ENCODE measurements at regions not wholly inside any gene's neighbourhood (a gene's known extent, or its start where the extent isn't known, plus 50 kb on each side); places are given as distances from the start of the nearest gene placed in this dataset.

DNA sequence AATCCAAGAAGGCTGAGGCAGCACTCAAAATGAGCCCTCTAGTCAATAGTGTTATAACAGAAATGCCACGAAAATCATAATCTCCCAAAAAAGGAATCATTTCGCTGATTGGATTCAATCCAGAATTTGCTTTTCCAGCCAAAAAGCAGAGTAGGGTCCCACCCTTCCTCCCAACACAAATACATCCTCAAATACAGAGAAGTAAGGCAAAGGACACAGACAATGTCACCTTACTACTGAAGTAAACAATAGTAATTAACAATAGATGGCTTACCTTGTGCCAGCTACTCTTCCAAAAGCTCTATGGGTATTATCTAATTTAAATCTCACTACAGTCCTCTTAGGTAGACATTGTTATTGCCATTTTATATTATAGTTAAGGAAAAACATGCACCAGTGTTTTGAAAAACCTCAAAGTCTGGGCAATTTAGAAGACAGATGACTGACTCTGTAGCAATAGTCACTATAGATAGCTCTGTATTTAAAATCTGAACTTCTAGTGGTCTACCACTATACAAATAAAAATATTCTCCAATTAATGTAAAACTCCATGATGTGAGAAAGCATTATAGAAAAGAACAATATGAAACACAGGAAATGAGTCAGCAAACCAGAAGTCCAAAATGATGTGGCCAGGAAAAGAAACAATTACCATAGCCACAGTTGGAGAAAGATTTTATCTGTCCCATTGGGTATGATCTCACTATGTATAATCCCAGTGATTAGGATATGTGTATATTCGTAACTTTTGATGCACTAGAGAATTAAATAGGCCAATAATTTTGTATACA is 305.0 kb upstream of the ERBB4 start:
- Histone ChIP-seq H3K27me3 (ENCODE audit: control insufficient read depth in 2 of 2, insufficient read depth in 2 of 2, low read length in 2 of 2) (no peaks in the 10 kb centered on the region), H3K79me2 (ENCODE audit: insufficient read depth, low read length) (no peaks in the 10 kb centered on the region), H3K36me3 (replicated peaks in 1 of 2; ENCODE audit: control insufficient read depth in 1 of 2, insufficient read depth in 2 of 2, low read length in 2 of 2) (no peaks in the 10 kb centered on the region), H4K20me1 (ENCODE audit: insufficient read depth, low read length) (no peaks in the 10 kb centered on the region), H3K9ac (ENCODE audit: insufficient read depth, low read length, poor library complexity, severe bottlenecking) (no peak overlapping the region), H3K4me3 (replicated peaks in 1 of 3; ENCODE audit: low read depth in 2 of 3, low read length in 3 of 3) (no peak overlapping the region), H3K4me2 (replicated peaks; ENCODE audit: extremely low read depth, low read length, poor library complexity, severe bottlenecking) (no peak overlapping the region), H3K4me1 (ENCODE audit: control insufficient read depth in 1 of 2, insufficient read depth in 2 of 2, low read length in 2 of 2) (no peaks in the 10 kb centered on the region), H3K27ac (ENCODE audit: low read depth in 1 of 2, low read length in 2 of 2) (no peak overlapping the region), H3K9me3 (replicated peaks in 1 of 2; ENCODE audit: control insufficient read depth in 1 of 2, insufficient read depth in 1 of 2, low read length in 2 of 2) (no peaks in the 10 kb centered on the region), H2AFZ (ENCODE audit: insufficient read depth, low read depth, low read length, poor library complexity, severe bottlenecking) (no peak overlapping the region)
- peaks cover 1 to 5% (median 2%) of the 10 kb centered on the region in 3 donors for H3K27me3 Mint-ChIP-seq (ENCODE audit: low read depth in 3 of 3)
- intact Hi-C loops (cut with micrococcal nuclease): no loop called here
- no peaks in the 10 kb centered on the region for H3K4me1 Mint-ChIP-seq
- H3K36me3 Mint-ChIP-seq: no peaks in the 10 kb centered on the region
- H3K27ac Mint-ChIP-seq: no peak overlapping the region
- H3K9me3 Mint-ChIP-seq: peaks cover 0 to 4% (median 2%) of the 10 kb centered on the region in 7 donors
- no peak for DNase-seq
- TF ChIP-seq CTCF (IDR thresholded peaks at IDR 0.05): no peak
- no peak overlapping the region for H3K4me3 Mint-ChIP-seq
- WGBS (ENCODE audit: insufficient coverage): 100% methylated on average over 1 of the region's 3 CpGs

DNA sequence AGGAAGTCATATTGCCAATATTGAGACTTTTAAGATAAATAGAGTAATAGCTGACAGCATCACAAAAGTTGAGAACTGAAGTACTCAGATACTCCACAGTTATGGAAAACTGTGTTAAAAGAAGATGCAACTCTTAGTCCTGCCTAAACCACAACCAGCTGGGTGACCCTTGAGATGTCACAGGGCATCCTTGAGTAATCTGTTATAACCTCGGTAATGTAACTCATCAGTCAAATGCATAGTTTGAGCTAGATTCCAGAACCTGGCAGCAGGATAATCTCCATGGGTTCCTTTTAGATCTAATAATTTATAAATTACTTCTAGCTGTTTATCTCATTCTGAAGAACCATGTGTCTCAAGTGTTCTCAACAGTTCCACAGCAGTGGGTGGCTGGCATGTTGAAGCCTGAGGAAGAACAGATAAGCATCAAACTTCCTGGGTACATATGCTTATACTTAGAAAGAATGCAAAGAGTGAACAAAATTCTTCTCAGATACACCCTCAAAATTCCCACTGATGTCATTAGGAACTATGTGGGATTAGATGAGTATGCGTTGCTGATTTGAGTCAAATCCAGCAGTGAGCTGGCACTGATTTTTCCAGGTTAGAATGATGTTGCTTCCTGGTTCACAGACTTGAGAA is 304.1 kb upstream of the ERBB4 start:
- DNase-seq: no peak
- Histone ChIP-seq H3K4me3 (replicated peaks in 1 of 3; ENCODE audit: low read depth in 2 of 3, low read length in 3 of 3) (no peak overlapping the region), H3K4me1 (ENCODE audit: control insufficient read depth in 1 of 2, insufficient read depth in 2 of 2, low read length in 2 of 2) (no peaks in the 10 kb centered on the region), H3K36me3 (replicated peaks in 1 of 2; ENCODE audit: control insufficient read depth in 1 of 2, insufficient read depth in 2 of 2, low read length in 2 of 2) (no peaks in the 10 kb centered on the region), H3K27me3 (ENCODE audit: control insufficient read depth in 2 of 2, insufficient read depth in 2 of 2, low read length in 2 of 2) (no peaks in the 10 kb centered on the region), H3K9ac (ENCODE audit: insufficient read depth, low read length, poor library complexity, severe bottlenecking) (no peak overlapping the region), H3K79me2 (ENCODE audit: insufficient read depth, low read length) (no peaks in the 10 kb centered on the region), H3K4me2 (replicated peaks; ENCODE audit: extremely low read depth, low read length, poor library complexity, severe bottlenecking) (no peak overlapping the region), H2AFZ (ENCODE audit: insufficient read depth, low read depth, low read length, poor library complexity, severe bottlenecking) (no peak overlapping the region), H3K27ac (ENCODE audit: low read depth in 1 of 2, low read length in 2 of 2) (no peak overlapping the region), H4K20me1 (ENCODE audit: insufficient read depth, low read length) (no peaks in the 10 kb centered on the region), H3K9me3 (replicated peaks in 1 of 2; ENCODE audit: control insufficient read depth in 1 of 2, insufficient read depth in 1 of 2, low read length in 2 of 2) (no peaks in the 10 kb centered on the region)
- no peak overlapping the region for H3K27ac Mint-ChIP-seq
- H3K4me1 Mint-ChIP-seq: no peaks in the 10 kb centered on the region
- H3K36me3 Mint-ChIP-seq: no peaks in the 10 kb centered on the region
- H3K9me3 Mint-ChIP-seq: peaks cover 0 to 4% (median 2%) of the 10 kb centered on the region in 7 donors
- WGBS (ENCODE audit: insufficient coverage): no CpG with 5 or more reads among the region's 2 CpGs
- no peak for TF ChIP-seq CTCF (IDR thresholded peaks at IDR 0.05)
- no peak overlapping the region for H3K4me3 Mint-ChIP-seq
- intact Hi-C loops (cut with micrococcal nuclease): no loop called here
- peaks cover 1 to 5% (median 2%) of the 10 kb centered on the region in 3 donors for H3K27me3 Mint-ChIP-seq (ENCODE audit: low read depth in 3 of 3)
